SU-DHL-6 (cell line): ENCODE measurements at regions not wholly inside any gene's neighbourhood (a gene's known extent, or its start where the extent isn't known, plus 50 kb on each side); places are given as distances from the start of the nearest gene placed in this dataset.

Source experiments
- H2AFZ ChIP-seq: fragments of 200-600 bp; sonication (generic); 2 replicates; pipeline ENCODE4 v1.6.1; 2014; ENCODE audit warnings: low read depth, mild to moderate bottlenecking, moderate library complexity, mixed read lengths, antibody characterized with exemption, low read length; ENCODE audit not compliant: severe bottlenecking
- H3F3A ChIP-seq: fragments of 200-600 bp; shearing (Covaris generic); 2 replicates; pipeline ENCODE4 v1.6.0; 2016; ENCODE audit warnings: antibody characterized with exemption, mild to moderate bottlenecking; ENCODE audit not compliant: insufficient read depth
- H3K27ac ChIP-seq: fragments of 200-600 bp; sonication (generic); 2 replicates; pipeline ENCODE4 v1.5.1; 2016; ENCODE audit warnings: low read depth, mild to moderate bottlenecking, low read length, moderate library complexity, mixed read lengths
- H3K27me3 ChIP-seq: fragments of 200-600 bp; sonication (generic), shearing (Covaris generic); 2 replicates; pipeline ENCODE4 v1.6.0; 2014; ENCODE audit warnings: mild to moderate bottlenecking, low read length
- H3K36me3 ChIP-seq: fragments of 200-600 bp; sonication (generic); 2 replicates; pipeline ENCODE4 v1.6.1; 2014; ENCODE audit warnings: mild to moderate bottlenecking, low read length, mixed read lengths
- H3K4me2 ChIP-seq: fragments of 300-600, 200-600 bp; shearing (Covaris generic), sonication (generic); 2 replicates; pipeline ENCODE4 v1.6.0; 2014; ENCODE audit warnings: low read length, low read depth, mild to moderate bottlenecking; ENCODE audit not compliant: poor library complexity, severe bottlenecking
- H3K4me3 ChIP-seq: fragments of 200-600 bp; sonication (generic); 2 replicates; pipeline ENCODE4 v1.5.1; 2014; ENCODE audit warnings: antibody characterized with exemption, low read length, mild to moderate bottlenecking, mixed read lengths; ENCODE audit not compliant: insufficient read depth, poor library complexity, severe bottlenecking
- H3K79me2 ChIP-seq: fragments of 200-600 bp; sonication (generic); 2 replicates; pipeline ENCODE4 v1.6.1; 2014; ENCODE audit warnings: mild to moderate bottlenecking, low read length, moderate library complexity; ENCODE audit not compliant: insufficient read depth
- H3K9ac ChIP-seq: fragments of 200-600 bp; sonication (generic); 2 replicates; pipeline ENCODE4 v1.7.0; 2014; ENCODE audit warnings: mild to moderate bottlenecking, low read length
- H3K9me2 ChIP-seq: fragments of 200-600 bp; sonication (generic); replicated peaks from 2 replicates; pipeline ENCODE4 v1.6.1; 2014; ENCODE audit warnings: low read length; ENCODE audit not compliant: insufficient read depth
- H3K9me3 ChIP-seq: fragments of 200-600 bp; sonication (generic); 2 replicates; pipeline ENCODE4 v1.6.1; 2014; ENCODE audit warnings: low read length, mixed read lengths; ENCODE audit not compliant: insufficient read depth
- H4K20me1 ChIP-seq: fragments of 200-600 bp; sonication (generic); 2 replicates; pipeline ENCODE4 v1.6.1; 2014; ENCODE audit warnings: low read depth, mild to moderate bottlenecking, antibody characterized with exemption, low read length, moderate library complexity, mixed read lengths
- CTCF ChIP-seq: fragments of 200-600 bp; sonication (generic); IDR thresholded peaks from one replicate; pipeline ENCODE4 v1.5.1; 2017; ENCODE audit warnings: antibody characterized with exemption, mild to moderate bottlenecking, low read length, moderate library complexity; ENCODE audit not compliant: insufficient read depth, poor library complexity, severe bottlenecking
- EZH2phosphoT487 ChIP-seq: fragments of 200-600 bp; sonication (generic), shearing (Covaris generic); conservative IDR thresholded peaks from 2 replicates; pipeline ENCODE4 v1.6.1; 2018; ENCODE audit warnings: mild to moderate bottlenecking, antibody characterized with exemption, low read length, moderate library complexity, mixed read lengths

GRCh38 chr18:61272793-61273192 is 60.4 kb upstream of the CDH20 start:
- Histone ChIP-seq H4K20me1 (no peaks in the 10 kb centered on the region), H3K4me3 (no peak overlapping the region), H3K36me3 (no peaks in the 10 kb centered on the region), H3K27me3 (no peaks in the 10 kb centered on the region), H2AFZ (no peak overlapping the region), H3K9ac (no peak overlapping the region), H3K9me3 (no peaks in the 10 kb centered on the region), H3K4me2 (no peak overlapping the region), H3K27ac (no peak overlapping the region), H3K79me2 (no peaks in the 10 kb centered on the region), H3K9me2 (no peaks in the 10 kb centered on the region), H3F3A (no peaks in the 10 kb centered on the region)
- TF ChIP-seq CTCF (no peak), EZH2phosphoT487 (no peak)

- no peak overlapping the region for H3K4me3 ChIP-seq
- no peaks in the 10 kb centered on the region for H3K9me3 ChIP-seq
- H3K9ac ChIP-seq = no peak overlapping the region
- H3K4me2 ChIP-seq = no peak overlapping the region
- no peaks in the 10 kb centered on the region for H3K79me2 ChIP-seq
- no peak for TF ChIP-seq CTCF
- no peak for TF ChIP-seq EZH2phosphoT487
- no peaks in the 10 kb centered on the region for H3K36me3 ChIP-seq
- H4K20me1 ChIP-seq = no peaks in the 10 kb centered on the region
- H3K9me2 ChIP-seq = no peaks in the 10 kb centered on the region
- H2AFZ ChIP-seq = no peak overlapping the region
- no peak overlapping the region for H3K27ac ChIP-seq
- no peaks in the 10 kb centered on the region for H3F3A ChIP-seq
- no peaks in the 10 kb centered on the region for H3K27me3 ChIP-seq
Measured at GRCh38 chr18:61273533-61273932, 59.7 kb upstream of the CDH20 start.

GRCh38 chr18:61274416-61274960 is 58.7 kb upstream of the CDH20 start:
- Histone ChIP-seq H3K4me2 (no peak overlapping the region), H2AFZ (no peak overlapping the region), H3K4me3 (no peak overlapping the region), H3K36me3 (no peaks in the 10 kb centered on the region), H3K9me2 (no peaks in the 10 kb centered on the region), H3F3A (no peaks in the 10 kb centered on the region), H3K27me3 (no peaks in the 10 kb centered on the region), H3K79me2 (no peaks in the 10 kb centered on the region), H3K9me3 (no peaks in the 10 kb centered on the region), H3K9ac (no peak overlapping the region), H4K20me1 (no peaks in the 10 kb centered on the region), H3K27ac (no peak overlapping the region)
- no peak for TF ChIP-seq CTCF
- no peak for TF ChIP-seq EZH2phosphoT487
